HG03095 (cell line): ENCODE measurements at regions not wholly inside any gene's neighbourhood (a gene's known extent, or its start where the extent isn't known, plus 50 kb on each side); places are given as distances from the start of the nearest gene placed in this dataset.

Experiments used
- ATAC-seq: cut with Tn5 transposase; IDR thresholded peaks from one replicate; pipeline ENCODE4 v1.9.1; 2021; ENCODE audit warnings: moderate library complexity; ENCODE audit not compliant: unreplicated experiment

DNA sequence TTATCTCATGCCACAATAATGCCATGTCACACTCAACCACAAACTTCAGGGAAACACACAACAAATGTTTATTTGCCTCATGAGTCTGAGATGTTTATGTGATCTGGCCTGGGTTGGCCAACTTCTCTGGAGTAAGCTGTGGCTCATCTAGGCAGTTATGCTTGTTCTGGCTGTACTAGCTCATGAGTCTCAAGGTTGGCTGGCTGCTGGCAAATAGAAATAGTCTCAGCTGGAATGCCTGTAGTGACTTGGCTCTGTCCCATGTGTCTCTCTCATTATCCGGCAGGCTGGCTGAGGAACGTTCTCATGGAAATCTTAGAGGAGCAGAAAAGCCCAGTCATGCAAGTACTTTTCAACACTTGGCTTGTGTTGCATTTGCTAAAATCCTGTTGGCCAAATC lies 234.9 kb upstream of the CDH2 start:
- ATAC-seq = no peak

DNA sequence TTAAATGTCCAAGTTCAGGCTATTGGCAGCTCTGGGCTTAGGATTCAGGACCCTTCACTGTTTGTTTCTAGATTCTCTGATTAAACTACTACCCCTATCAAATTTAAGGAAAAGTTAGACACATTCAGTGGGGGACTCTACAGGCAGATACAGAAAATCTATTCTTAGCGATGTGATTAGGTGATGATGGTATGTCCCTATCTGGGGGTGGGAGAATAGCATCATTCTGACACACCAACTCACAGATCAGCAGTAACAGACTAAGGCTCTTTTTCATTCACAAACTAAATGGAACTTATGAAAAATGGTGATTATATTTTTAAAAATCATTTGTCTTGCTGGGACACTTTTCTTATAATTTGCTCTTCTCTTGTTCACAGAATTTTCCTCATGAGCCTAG lies 232.9 kb upstream of the CDH2 start:
- no peak for ATAC-seq

- no peak for ATAC-seq
These were observed 231.6 kb upstream of the CDH2 start for GRCh38 chr18:28408528-28408927.

DNA sequence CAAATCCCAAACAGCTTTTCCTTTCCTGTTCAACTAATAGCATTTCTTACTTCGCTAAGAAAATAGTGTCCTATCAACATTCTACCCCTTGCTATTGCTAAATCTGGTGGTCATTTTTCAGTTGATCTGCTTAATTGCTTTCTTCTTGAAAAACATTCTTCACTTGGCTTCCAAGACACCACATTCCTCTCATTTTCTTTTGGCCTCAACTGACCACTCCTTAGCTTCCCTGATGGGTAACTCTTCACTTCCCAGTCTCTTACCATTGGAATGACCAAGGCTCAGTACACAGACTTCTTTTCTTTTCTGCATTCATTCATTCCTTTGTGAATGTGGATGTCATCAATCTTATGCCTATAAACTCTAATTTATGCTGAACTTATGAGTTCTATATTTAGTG lies 230.8 kb upstream of the CDH2 start:
- ATAC-seq = no peak

- no peak for ATAC-seq
These were observed 229.6 kb upstream of the CDH2 start for GRCh38 chr18:28406533-28406932.

- ATAC-seq = no peak
These were observed 227.8 kb upstream of the CDH2 start for GRCh38 chr18:28404694-28405093.

DNA sequence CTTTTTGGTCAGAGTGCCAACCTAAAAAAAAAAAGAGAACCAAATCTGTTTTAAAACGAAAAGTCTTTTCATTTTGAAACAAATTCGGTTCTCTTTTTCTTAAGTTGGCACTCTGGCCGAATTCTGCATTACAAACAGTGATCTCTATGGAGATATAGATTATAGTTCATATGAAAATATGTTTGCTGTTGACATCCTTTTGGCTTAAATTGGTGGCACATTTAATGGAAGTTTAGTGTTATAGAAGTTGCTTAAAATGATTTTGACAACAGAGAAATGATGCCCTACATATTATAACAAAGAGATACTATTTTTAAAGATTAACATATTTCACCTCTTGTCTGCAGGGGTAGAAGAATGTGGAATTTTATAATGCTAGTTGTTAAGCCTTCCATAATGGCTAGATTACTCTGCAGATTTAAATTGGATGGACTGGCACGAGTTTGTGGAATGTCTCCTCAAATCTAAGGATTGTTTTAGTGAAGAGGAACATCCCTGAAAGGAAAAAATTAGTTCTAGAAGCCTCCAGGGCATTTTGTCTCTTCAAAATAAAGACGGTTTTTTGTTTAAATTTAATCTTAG lies 222.9 kb upstream of the CDH2 start:
- ATAC-seq = no peak

GRCh38 chr18:28398471-28398870 lies 221.5 kb upstream of the CDH2 start:
- ATAC-seq = no peak

- no peak for ATAC-seq
These were observed 213.1 kb upstream of the CDH2 start for GRCh38 chr18:28390022-28390421.

DNA sequence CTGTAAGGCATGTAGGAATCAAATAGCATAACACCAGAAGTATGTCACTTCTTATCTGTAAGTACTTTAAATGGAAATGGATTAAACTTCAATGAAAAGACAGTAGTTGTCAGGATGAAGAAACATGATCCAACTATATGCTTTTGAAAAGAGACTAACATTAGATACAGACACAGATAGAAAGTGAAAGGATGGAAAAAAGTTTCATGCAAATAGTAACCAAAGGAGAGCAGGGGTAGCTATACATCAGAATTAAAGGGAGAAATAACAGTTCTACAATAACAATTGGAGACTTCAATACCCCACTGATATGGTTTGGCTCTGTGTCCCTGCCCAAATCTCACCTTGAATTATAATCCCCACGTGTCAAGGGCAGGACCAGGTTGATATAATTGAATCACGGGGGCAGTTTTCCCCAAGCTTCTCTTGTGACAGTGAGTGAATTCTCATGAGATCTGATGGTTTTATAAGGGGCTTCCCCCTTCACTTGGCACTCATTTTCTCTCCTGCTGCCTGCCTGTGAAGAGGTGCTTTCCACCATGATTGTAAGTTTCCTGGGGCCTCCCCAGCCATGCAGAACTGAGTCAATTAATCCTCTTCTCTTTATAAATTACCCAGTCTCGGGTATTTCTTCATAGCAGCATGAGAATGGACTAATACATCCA lies 205.4 kb upstream of the CDH2 start:
- ATAC-seq = no peak

DNA sequence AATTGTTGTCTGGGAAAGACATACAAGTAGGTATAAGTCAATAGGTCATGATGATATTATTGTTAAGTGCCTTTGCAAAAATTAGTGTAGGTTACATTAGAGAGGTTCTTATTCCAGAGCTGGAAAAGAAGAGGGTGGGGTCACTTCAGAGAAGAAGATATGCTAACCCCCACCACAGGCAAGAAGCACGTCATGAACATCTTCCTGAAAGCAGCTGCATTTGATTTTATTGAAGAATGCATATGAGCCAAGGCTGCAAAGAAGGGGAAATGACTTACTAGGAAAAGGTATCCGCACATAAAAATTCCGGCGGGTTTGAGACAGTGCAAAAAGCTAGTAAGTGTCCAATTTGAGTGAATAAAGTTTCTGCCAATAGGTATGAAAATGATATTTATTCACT lies 195.3 kb upstream of the CDH2 start:
- no peak for ATAC-seq

DNA sequence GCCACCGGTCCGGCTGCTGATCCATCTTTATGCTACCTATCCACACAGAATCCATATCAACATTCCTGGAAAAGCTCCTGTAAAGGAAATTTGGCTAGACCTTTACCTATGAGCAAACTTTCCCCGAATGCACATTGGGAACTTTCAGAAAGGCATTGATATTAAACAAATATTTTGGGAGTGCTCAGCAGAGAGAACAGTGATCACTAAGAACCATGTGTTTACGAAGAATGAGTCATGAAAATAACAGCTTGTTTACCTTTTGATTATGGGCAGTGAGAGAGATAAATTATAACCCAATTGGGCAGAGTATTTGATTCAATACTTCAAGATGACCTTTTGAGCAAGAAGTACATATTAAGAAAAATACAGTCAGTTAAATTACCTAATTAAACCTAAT lies 189.7 kb upstream of the CDH2 start:
- no peak for ATAC-seq

DNA sequence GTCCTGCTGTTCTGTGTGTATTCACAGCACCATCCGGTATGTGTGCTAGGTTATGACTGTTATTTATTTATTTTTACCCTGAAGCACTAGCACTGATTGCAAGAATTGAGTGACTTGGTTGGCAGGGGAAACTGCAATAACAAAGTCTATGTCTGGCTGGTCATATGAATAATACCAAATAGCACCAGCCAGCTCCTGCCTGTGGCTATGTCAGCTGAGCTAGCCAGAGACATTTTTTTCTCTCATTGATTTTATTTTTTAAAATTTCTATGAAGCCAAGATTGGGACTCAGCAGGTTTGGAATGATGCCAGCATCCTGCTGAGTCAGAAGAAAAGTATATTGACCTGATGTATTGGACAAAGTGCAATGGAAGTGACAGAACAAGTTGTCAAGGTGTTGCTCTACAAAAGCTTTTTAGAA lies 188.5 kb upstream of the CDH2 start:
- ATAC-seq = no peak

DNA sequence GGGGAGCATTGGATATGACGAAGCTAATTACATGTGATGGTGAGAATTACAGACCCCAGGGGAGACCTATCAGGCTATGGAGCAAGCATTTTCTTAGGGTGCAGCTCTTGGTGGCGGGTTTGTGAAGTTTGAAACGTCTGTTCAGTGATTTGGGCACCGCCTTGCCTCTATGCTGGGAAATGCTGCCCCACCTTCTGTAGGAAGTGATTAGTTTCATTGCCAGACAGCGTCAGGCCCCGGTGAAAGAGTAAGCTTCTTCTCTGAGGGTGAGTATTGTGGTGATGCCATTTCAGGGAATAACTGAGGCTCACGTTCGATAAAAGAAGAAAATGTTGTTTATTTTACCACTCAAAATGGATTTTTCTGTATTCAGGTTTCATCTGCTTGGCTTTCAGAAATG lies 186.2 kb upstream of the CDH2 start:
- no peak for ATAC-seq

- no peak for ATAC-seq
These were observed 182.2 kb upstream of the CDH2 start for GRCh38 chr18:28359176-28359575.

- ATAC-seq = no peak
These were observed 181.0 kb upstream of the CDH2 start for GRCh38 chr18:28357766-28358401.

- ATAC-seq = no peak
These were observed 173.9 kb upstream of the CDH2 start for GRCh38 chr18:28350821-28351220.

DNA sequence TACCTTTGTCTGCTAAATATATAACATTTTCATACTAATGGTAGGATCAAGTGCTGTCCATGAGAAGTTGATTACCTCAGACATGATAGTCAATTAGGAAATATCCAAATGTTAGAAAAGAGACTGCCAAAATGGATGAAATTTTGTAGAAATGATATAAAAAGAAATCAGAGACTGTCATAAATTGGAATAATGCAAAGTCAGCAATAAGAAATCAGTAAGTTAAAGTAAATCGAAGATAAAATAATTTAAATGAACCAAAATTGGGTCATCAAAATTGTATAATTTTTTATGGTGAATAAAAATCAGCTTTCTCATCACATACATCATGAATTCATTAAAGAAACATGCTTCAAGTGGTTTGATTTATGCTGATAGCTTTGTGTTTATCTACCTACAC lies 165.3 kb upstream of the CDH2 start:
- ATAC-seq = no peak

DNA sequence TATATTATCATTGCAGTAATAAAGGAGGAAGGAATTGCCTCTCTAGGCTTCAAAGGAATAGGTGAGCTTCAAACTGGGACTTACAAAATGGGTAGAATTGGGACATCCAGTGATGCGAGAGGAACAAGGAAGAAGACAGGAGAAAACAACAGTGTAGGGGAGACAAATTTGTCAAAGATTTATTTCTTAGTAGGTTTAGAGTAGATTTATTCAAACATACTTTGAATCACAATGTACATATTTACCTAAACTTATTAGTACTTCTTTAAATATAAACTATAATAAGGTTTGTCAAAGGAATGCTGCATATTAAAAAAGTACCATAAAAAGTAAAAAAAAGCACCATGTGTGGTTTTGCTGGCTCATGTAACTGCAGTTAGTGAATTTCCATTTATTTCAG lies 161.4 kb upstream of the CDH2 start:
- no peak for ATAC-seq

- no peak for ATAC-seq
These were observed 157.6 kb upstream of the CDH2 start for GRCh38 chr18:28334516-28334915.

GRCh38 chr18:28332071-28332470 lies 155.1 kb upstream of the CDH2 start:
- no peak for ATAC-seq

- no peak for ATAC-seq
These were observed 154.6 kb upstream of the CDH2 start for GRCh38 chr18:28331551-28331950.

DNA sequence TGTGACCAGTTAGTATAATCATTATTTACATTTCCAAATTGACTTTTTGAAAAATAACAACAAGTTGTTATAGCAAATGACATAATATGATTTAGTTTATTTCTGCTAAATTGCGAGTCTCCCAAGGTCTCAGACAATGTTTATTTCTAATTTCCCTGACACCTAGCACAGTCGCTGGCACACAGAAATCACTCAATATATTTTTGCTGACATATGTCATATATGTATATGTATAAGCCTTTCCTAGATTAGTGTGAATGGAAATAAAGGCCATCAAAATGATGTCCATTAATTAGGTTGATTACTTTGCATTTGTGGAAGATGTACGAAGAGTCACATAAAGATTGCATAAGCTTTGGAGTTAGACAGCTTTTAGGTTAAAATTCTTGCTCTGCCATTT lies 136.7 kb upstream of the CDH2 start:
- no peak for ATAC-seq
